GM12878 (cell line): ENCODE measurements at regions not wholly inside any gene's neighbourhood (a gene's known extent, or its start where the extent isn't known, plus 50 kb on each side); places are given as distances from the start of the nearest gene placed in this dataset.

Experiments used
- CEBPB ChIP-seq, 2 experiments: fragments of 150-350 bp in 1 of 2; IDR thresholded peaks; 2 replicates each; pipeline ENCODE4 v1.6.1; 2012 to 2014; ENCODE audit warnings: low read depth in 2 of 2, low read length in 2 of 2, borderline replicate concordance in 1 of 2, inconsistent platforms in 1 of 2
- CHD2 ChIP-seq: IDR thresholded peaks from 2 replicates; pipeline ENCODE4 v1.6.1; 2011; ENCODE audit warnings: low read depth, low read length, improper control_type of control experiment, borderline replicate concordance
- HCFC1 ChIP-seq: fragments of 150-350 bp; IDR thresholded peaks from 2 replicates; pipeline ENCODE4 v1.6.1; 2014; ENCODE audit warnings: low read length
- POLR2AphosphoS5 ChIP-seq: IDR thresholded peaks from 2 replicates; pipeline ENCODE4 v1.6.1; 2011; ENCODE audit warnings: mild to moderate bottlenecking, low read length, inconsistent platforms
- ZSCAN29 ChIP-seq: fragments of 450-650 bp; IDR thresholded peaks from 2 replicates; pipeline ENCODE4 v1.6.1; 2017; ENCODE audit warnings: mild to moderate bottlenecking, moderate library complexity
- TF ChIP-seq, protein P1 (sequence below), 3 experiments: IDR thresholded peaks in 2 of 3; conservative IDR thresholded peaks in 1 of 3; 2 replicates each; pipeline ENCODE4 v1.5.1; 2011; ENCODE audit warnings: low read depth in 3 of 3, low read length in 3 of 3, mild to moderate bottlenecking in 3 of 3, control low read depth in 2 of 3, moderate library complexity in 2 of 3, inconsistent platforms in 1 of 3, mixed read lengths in 1 of 3; ENCODE audit not compliant: control insufficient read depth in 2 of 3, insufficient read depth in 1 of 3; ENCODE audit errors: extremely low read depth in 1 of 3
- TF ChIP-seq, protein P2 (sequence below): IDR thresholded peaks from 2 replicates; pipeline ENCODE4 v1.6.1; 2011; ENCODE audit warnings: low read depth, mild to moderate bottlenecking, low read length, moderate library complexity, borderline replicate concordance; ENCODE audit errors: extremely low read depth

DNA sequence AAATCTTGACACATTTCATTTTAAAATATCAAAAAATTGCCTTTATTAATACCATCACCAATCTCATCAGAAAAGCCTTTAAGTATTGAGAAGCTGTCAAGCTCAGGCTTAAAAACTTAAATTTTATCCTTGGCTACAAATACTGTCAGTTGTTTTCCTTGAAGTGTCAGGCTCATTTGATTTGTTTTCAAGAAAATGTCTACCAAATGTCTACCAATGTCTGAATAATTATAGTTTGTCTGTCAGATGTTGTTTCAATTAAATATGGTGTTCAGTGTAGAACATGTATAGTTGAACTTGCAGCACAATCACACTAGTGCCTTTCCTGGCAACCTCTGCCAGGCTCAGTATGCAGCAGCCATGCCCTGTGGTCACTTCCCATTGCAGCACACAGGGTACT is 455.2 kb upstream of the ADAMTS16 start:
- TF ChIP-seq CHD2 (no peak), CEBPB (IDR thresholded peaks at IDR 0.05; ENCODE audit: borderline replicate concordance in 1 of 2, low read depth in 2 of 2, low read length in 2 of 2) (no peak), POLR2AphosphoS5 (no peak), ZSCAN29 (no peak), HCFC1 (no peak)
- TF ChIP-seq, protein P1, sequence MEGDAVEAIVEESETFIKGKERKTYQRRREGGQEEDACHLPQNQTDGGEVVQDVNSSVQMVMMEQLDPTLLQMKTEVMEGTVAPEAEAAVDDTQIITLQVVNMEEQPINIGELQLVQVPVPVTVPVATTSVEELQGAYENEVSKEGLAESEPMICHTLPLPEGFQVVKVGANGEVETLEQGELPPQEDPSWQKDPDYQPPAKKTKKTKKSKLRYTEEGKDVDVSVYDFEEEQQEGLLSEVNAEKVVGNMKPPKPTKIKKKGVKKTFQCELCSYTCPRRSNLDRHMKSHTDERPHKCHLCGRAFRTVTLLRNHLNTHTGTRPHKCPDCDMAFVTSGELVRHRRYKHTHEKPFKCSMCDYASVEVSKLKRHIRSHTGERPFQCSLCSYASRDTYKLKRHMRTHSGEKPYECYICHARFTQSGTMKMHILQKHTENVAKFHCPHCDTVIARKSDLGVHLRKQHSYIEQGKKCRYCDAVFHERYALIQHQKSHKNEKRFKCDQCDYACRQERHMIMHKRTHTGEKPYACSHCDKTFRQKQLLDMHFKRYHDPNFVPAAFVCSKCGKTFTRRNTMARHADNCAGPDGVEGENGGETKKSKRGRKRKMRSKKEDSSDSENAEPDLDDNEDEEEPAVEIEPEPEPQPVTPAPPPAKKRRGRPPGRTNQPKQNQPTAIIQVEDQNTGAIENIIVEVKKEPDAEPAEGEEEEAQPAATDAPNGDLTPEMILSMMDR (IDR thresholded peaks at IDR 0.05 in 2 of 3, conservative IDR thresholded peaks at IDR 0.05 in 1 of 3; ENCODE audit: control insufficient read depth in 2 of 3, extremely low read depth in 1 of 3, insufficient read depth in 1 of 3, low read depth in 3 of 3, low read length in 3 of 3) = no peak
- TF ChIP-seq, protein P2, sequence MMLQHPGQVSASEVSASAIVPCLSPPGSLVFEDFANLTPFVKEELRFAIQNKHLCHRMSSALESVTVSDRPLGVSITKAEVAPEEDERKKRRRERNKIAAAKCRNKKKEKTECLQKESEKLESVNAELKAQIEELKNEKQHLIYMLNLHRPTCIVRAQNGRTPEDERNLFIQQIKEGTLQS = no peak
